ENCODE measurements at regions not wholly inside any gene's neighbourhood (a gene's known extent, or its start where the extent isn't known, plus 50 kb on each side); places are given as distances from the start of the nearest gene placed in this dataset.
"Not testable (repeated sequence)": the region's sequence is repeated elsewhere in the genome, so short reads cannot be mapped to it uniquely, and the experiment has no call there.

- DNase-seq: no peak
Observed at GRCh38 chr13:76329866-76330580, 556.2 kb downstream of the KCTD12 start.

- DNase-seq: no peak
Observed at GRCh38 chr13:76329004-76329403, 557.2 kb downstream of the KCTD12 start.

- no peak for DNase-seq
Observed at GRCh38 chr13:76326343-76326742, 559.9 kb downstream of the KCTD12 start.

GRCh38 chr13:76319921-76320320 lies 566.3 kb downstream of the KCTD12 start:
- DNase-seq: no peak

- DNase-seq: no peak
Observed at GRCh38 chr13:76316998-76317527, 569.1 kb downstream of the KCTD12 start.

- DNase-seq: no peak
Observed at GRCh38 chr13:76314495-76314894, 571.7 kb downstream of the KCTD12 start.

GRCh38 chr13:76307142-76307541 lies 579.1 kb downstream of the KCTD12 start:
- DNase-seq: no peak

GRCh38 chr13:76300688-76301087 lies 585.5 kb downstream of the KCTD12 start:
- no peak for DNase-seq

- no peak for DNase-seq
Observed at GRCh38 chr13:76297331-76297730, 588.9 kb downstream of the KCTD12 start.

GRCh38 chr13:76296751-76297150 lies 589.5 kb downstream of the KCTD12 start:
- no peak for DNase-seq

- DNase-seq: not testable (repeated sequence)
Observed at GRCh38 chr13:76295020-76295419, 591.2 kb downstream of the KCTD12 start.

GRCh38 chr13:76293751-76294150 lies 592.5 kb downstream of the KCTD12 start:
- no peak for DNase-seq

- DNase-seq: no peak
Observed at GRCh38 chr13:76293346-76293745, 592.9 kb downstream of the KCTD12 start.

- DNase-seq: no peak
Observed at GRCh38 chr13:76292726-76293125, 593.5 kb downstream of the KCTD12 start.

- DNase-seq: no peak
Observed at GRCh38 chr13:76292031-76292430, 594.2 kb downstream of the KCTD12 start.

GRCh38 chr13:76289558-76289957 lies 596.6 kb downstream of the KCTD12 start:
- no peak for DNase-seq

GRCh38 chr13:76286178-76286577 lies 600.0 kb downstream of the KCTD12 start:
- no peak for DNase-seq

- no peak for DNase-seq
Observed at GRCh38 chr13:76285463-76285862, 600.7 kb downstream of the KCTD12 start.

GRCh38 chr13:76279766-76280165 lies 606.4 kb downstream of the KCTD12 start:
- not testable (repeated sequence) for DNase-seq

GRCh38 chr13:76271728-76272232 lies 614.4 kb downstream of the KCTD12 start:
- DNase-seq: no peak

GRCh38 chr13:76268307-76268706 lies 617.9 kb downstream of the KCTD12 start:
- not testable (repeated sequence) for DNase-seq

- no peak for DNase-seq
Observed at GRCh38 chr13:76267216-76267615, 619.0 kb downstream of the KCTD12 start.

- no peak for DNase-seq
Observed at GRCh38 chr13:76266561-76266960, 619.6 kb downstream of the KCTD12 start.

GRCh38 chr13:76250211-76250610 lies 614.1 kb downstream of the LMO7 start:
- no peak for DNase-seq

- DNase-seq: no peak
Observed at GRCh38 chr13:76245920-76246319, 609.8 kb downstream of the LMO7 start.
